Smooth muscle cell (in vitro differentiated cells): ENCODE measurements at regions not wholly inside any gene's neighbourhood (a gene's known extent, or its start where the extent isn't known, plus 50 kb on each side); places are given as distances from the start of the nearest gene placed in this dataset.

Source experiments
- DNase-seq: peaks from one replicate; lab custom pipeline; 2025; ENCODE audit not compliant: unreplicated experiment; lab: John Stamatoyannopoulos, UW
- H2AFZ ChIP-seq: fragments of 200-600 bp; sonication (generic); 2 replicates; pipeline ENCODE4 v1.6.0; 2016; ENCODE audit warnings: antibody characterized with exemption, low read depth, mild to moderate bottlenecking
- H3F3A ChIP-seq: fragments of 200-600 bp; sonication (generic); 2 replicates; pipeline ENCODE4 v1.6.0; 2017; ENCODE audit warnings: antibody characterized with exemption, low read depth
- H3K27ac ChIP-seq: fragments of 200-600 bp; sonication (generic); 2 replicates; pipeline ENCODE4 v1.5.1; 2016; ENCODE audit warnings: low read depth, mild to moderate bottlenecking
- H3K27me3 ChIP-seq: fragments of 200-600 bp; sonication (generic); 2 replicates; pipeline ENCODE4 v1.6.1; 2016; ENCODE audit warnings: low read depth, mild to moderate bottlenecking
- H3K36me3 ChIP-seq: fragments of 200-600 bp; sonication (generic); 2 replicates; pipeline ENCODE4 v1.5.1; 2016; ENCODE audit warnings: low read depth
- H3K4me1 ChIP-seq: fragments of 200-600 bp; sonication (generic); 2 replicates; pipeline ENCODE4 v1.5.1; 2016; ENCODE audit warnings: low read depth
- H3K4me2 ChIP-seq: fragments of 200-600 bp; sonication (generic); 2 replicates; pipeline ENCODE4 v1.6.0; 2016; ENCODE audit warnings: mild to moderate bottlenecking
- H3K4me3 ChIP-seq: fragments of 200-600 bp; sonication (generic); 2 replicates; pipeline ENCODE4 v1.5.1; 2016; ENCODE audit warnings: mild to moderate bottlenecking
- H3K79me2 ChIP-seq: fragments of 200-600 bp; sonication (generic); 2 replicates; pipeline ENCODE4 v1.6.0; 2016; ENCODE audit warnings: low read depth, mild to moderate bottlenecking
- H3K9ac ChIP-seq: fragments of 200-600 bp; sonication (generic); 2 replicates; pipeline ENCODE4 v1.6.0; 2016; ENCODE audit warnings: low read depth
- H3K9me3 ChIP-seq: fragments of 200-600 bp; sonication (generic); replicated peaks from 2 replicates; pipeline ENCODE4 v1.5.1; 2016; ENCODE audit warnings: low read depth
- H4K20me1 ChIP-seq: fragments of 200-600 bp; sonication (generic); 2 replicates; pipeline ENCODE4 v1.6.0; 2016; ENCODE audit warnings: low read depth
- CTCF ChIP-seq: fragments of 200-600 bp; sonication (generic); IDR thresholded peaks from 2 replicates; pipeline ENCODE4 v1.5.1; 2017; ENCODE audit warnings: borderline replicate concordance, mild to moderate bottlenecking, antibody characterized with exemption; ENCODE audit not compliant: insufficient read depth, poor library complexity, severe bottlenecking
- WGBS: methylation state at CpG from one replicate; pipeline ENCODE4 v1.1.7; 2016; ENCODE audit warnings: low lambda C conversion rate; 5-methylcytosine and 5-hydroxymethylcytosine counted together

- H3K4me3 ChIP-seq, result no peak overlapping the region
- no peak for DNase-seq
- no peaks in the 10 kb centered on the region for H4K20me1 ChIP-seq
- no peak overlapping the region for H3K9ac ChIP-seq
- no peaks in the 10 kb centered on the region for H3K79me2 ChIP-seq
- no peak overlapping the region for H2AFZ ChIP-seq
- WGBS, result 87% methylated on average over 15 of the region's 15 CpGs
- H3K27ac ChIP-seq, result no peak overlapping the region
- no peaks in the 10 kb centered on the region for H3K4me1 ChIP-seq
- no peaks in the 10 kb centered on the region for H3K9me3 ChIP-seq
- H3K4me2 ChIP-seq, result no peak overlapping the region
- no peak for TF ChIP-seq CTCF
- no peaks in the 10 kb centered on the region for H3F3A ChIP-seq
- no peaks in the 10 kb centered on the region for H3K27me3 ChIP-seq
- H3K36me3 ChIP-seq, result no peaks in the 10 kb centered on the region
These were observed 290.4 kb upstream of the RTL1 start for GRCh38 chr14:101193845-101194372.

GRCh38 chr14:101194373-101195308 lies 291.1 kb upstream of the RTL1 start:
- Histone ChIP-seq H3K27me3 (no peaks in the 10 kb centered on the region), H3K9me3 (no peaks in the 10 kb centered on the region), H3K4me3 (no peak overlapping the region), H3K36me3 (no peaks in the 10 kb centered on the region), H3F3A (no peaks in the 10 kb centered on the region), H3K4me2 (no peak overlapping the region), H3K79me2 (no peaks in the 10 kb centered on the region), H2AFZ (no peak overlapping the region), H3K27ac (no peak overlapping the region), H3K4me1 (no peaks in the 10 kb centered on the region), H4K20me1 (no peaks in the 10 kb centered on the region), H3K9ac (no peak overlapping the region)
- TF ChIP-seq CTCF, result no peak
- WGBS, result 86% methylated on average over 20 of the region's 20 CpGs
- DNase-seq, result no peak

- 92% methylated on average over 12 of the region's 12 CpGs for WGBS
- TF ChIP-seq CTCF, result no peak
- H3K27ac ChIP-seq, result no peak overlapping the region
These were observed 291.9 kb upstream of the RTL1 start for GRCh38 chr14:101195309-101195901.

More at GRCh38 chr14:101195309-101195901, 291.9 kb upstream of the RTL1 start:
- H3K9ac ChIP-seq, result no peak overlapping the region
- no peaks in the 10 kb centered on the region for H3K4me1 ChIP-seq
- no peaks in the 10 kb centered on the region for H3K27me3 ChIP-seq
- no peaks in the 10 kb centered on the region for H3K36me3 ChIP-seq
- DNase-seq, result no peak
- H3F3A ChIP-seq, result no peaks in the 10 kb centered on the region
- no peaks in the 10 kb centered on the region for H3K9me3 ChIP-seq
- H4K20me1 ChIP-seq, result no peaks in the 10 kb centered on the region
- no peak overlapping the region for H3K4me2 ChIP-seq
- no peak overlapping the region for H2AFZ ChIP-seq
- H3K4me3 ChIP-seq, result no peak overlapping the region
- H3K79me2 ChIP-seq, result no peaks in the 10 kb centered on the region
